ENCODE measurements at regions not wholly inside any gene's neighbourhood (a gene's known extent, or its start where the extent isn't known, plus 50 kb on each side); places are given as distances from the start of the nearest gene placed in this dataset.

GRCh38 chr15:48028712-48029111 lies 92.1 kb upstream of the SLC24A5 start:
- Histone ChIP-seq H3K36me3 (replicated peaks in 1 of 2) (no peaks in the 10 kb centered on the region), H3K4me1 (replicated peaks in 1 of 2) (no peaks in the 10 kb centered on the region), H3K4me3 (no peak overlapping the region), H3K9me3 (replicated peaks in 1 of 3) (no peaks in the 10 kb centered on the region), H3K27ac (no peak overlapping the region), H3K27me3 (no peaks in the 10 kb centered on the region)
- intact Hi-C loops (cut with DNase I): no loop called here
- no peak for TF ChIP-seq POLR2A (IDR thresholded peaks at IDR 0.05)
- no peak for TF ChIP-seq CTCF (IDR thresholded peaks at IDR 0.05)
- no peak for DNase-seq
- 78 to 100% (median 91%) methylated on average over 2 of the region's 2 CpGs for WGBS, 4 donors

GRCh38 chr15:48029642-48030041 lies 91.1 kb upstream of the SLC24A5 start:
- intact Hi-C loops (cut with DNase I): no loop called here
- Histone ChIP-seq H3K27ac (no peak overlapping the region), H3K9me3 (replicated peaks in 1 of 3) (no peaks in the 10 kb centered on the region), H3K4me1 (replicated peaks in 1 of 2) (no peaks in the 10 kb centered on the region), H3K36me3 (replicated peaks in 1 of 2) (no peaks in the 10 kb centered on the region), H3K27me3 (no peaks in the 10 kb centered on the region), H3K4me3 (no peak overlapping the region)
- 67 to 83% (median 77%) methylated on average over 2 of the region's 2 CpGs for WGBS, 4 donors
- no peak for DNase-seq
- TF ChIP-seq CTCF (IDR thresholded peaks at IDR 0.05) (no peak), POLR2A (IDR thresholded peaks at IDR 0.05) (no peak)

GRCh38 chr15:48031466-48031865 lies 89.3 kb upstream of the SLC24A5 start:
- H3K27me3 ChIP-seq: no peaks in the 10 kb centered on the region
- H3K27ac ChIP-seq: no peak overlapping the region
- 64 to 100% (median 91%) methylated on average over 1 of the region's 1 CpG for WGBS, 4 donors
- H3K9me3 ChIP-seq (replicated peaks in 1 of 3): no peaks in the 10 kb centered on the region
- H3K4me1 ChIP-seq (replicated peaks in 1 of 2): no peaks in the 10 kb centered on the region
- H3K4me3 ChIP-seq: no peak overlapping the region
- TF ChIP-seq CTCF (IDR thresholded peaks at IDR 0.05) (no peak), POLR2A (IDR thresholded peaks at IDR 0.05) (no peak)
- intact Hi-C loops (cut with DNase I): no loop called here
- H3K36me3 ChIP-seq (replicated peaks in 1 of 2): no peaks in the 10 kb centered on the region
- DNase-seq: no peak

GRCh38 chr15:48031973-48032372 lies 88.8 kb upstream of the SLC24A5 start:
- Histone ChIP-seq H3K36me3 (replicated peaks in 1 of 2) (no peaks in the 10 kb centered on the region), H3K4me1 (replicated peaks in 1 of 2) (no peaks in the 10 kb centered on the region), H3K27ac (no peak overlapping the region), H3K4me3 (no peak overlapping the region), H3K27me3 (no peaks in the 10 kb centered on the region), H3K9me3 (replicated peaks in 1 of 3) (no peaks in the 10 kb centered on the region)
- WGBS, 4 donors: 74 to 80% (median 76%) methylated on average over 6 of the region's 6 CpGs
- no peak for TF ChIP-seq POLR2A (IDR thresholded peaks at IDR 0.05)
- no peak for TF ChIP-seq CTCF (IDR thresholded peaks at IDR 0.05)
- intact Hi-C loops (cut with DNase I): no loop called here
- no peak for DNase-seq
